Chondrocyte (in vitro differentiated cells): ENCODE measurements at regions not wholly inside any gene's neighbourhood (a gene's known extent, or its start where the extent isn't known, plus 50 kb on each side); places are given as distances from the start of the nearest gene placed in this dataset.

ENCODE experiments used
- DNase-seq: peaks from one replicate; pipeline ENCODE4 v3.0.0; 2021; ENCODE audit warnings: mixed read lengths, low spot score
- H3K27ac Mint-ChIP-seq: one replicate; pipeline ENCODE4 v1.8.0; 2021; ENCODE audit warnings: mild to moderate bottlenecking, moderate library complexity, mixed read lengths; ENCODE audit not compliant: unreplicated experiment
- H3K27me3 Mint-ChIP-seq: 2 replicates; pipeline ENCODE4 v1.8.0; 2021; ENCODE audit warnings: low read depth, mixed read lengths
- H3K36me3 Mint-ChIP-seq: 2 replicates; pipeline ENCODE4 v1.8.0; 2021; ENCODE audit warnings: low read depth, mixed read lengths
- H3K4me1 Mint-ChIP-seq: 2 replicates; pipeline ENCODE4 v1.8.0; 2021; ENCODE audit warnings: low read depth, mild to moderate bottlenecking, mixed read lengths
- H3K4me3 Mint-ChIP-seq: one replicate; pipeline ENCODE4 v1.8.0; 2021; ENCODE audit warnings: mild to moderate bottlenecking, moderate library complexity, mixed read lengths; ENCODE audit not compliant: unreplicated experiment
- H3K9me3 Mint-ChIP-seq: 2 replicates; pipeline ENCODE4 v1.8.0; 2021; ENCODE audit warnings: low read depth, mixed read lengths
- CTCF ChIP-seq: fragments of 200-600 bp; sonication (generic); IDR thresholded peaks from 2 replicates; pipeline ENCODE4 v1.5.0; 2021; ENCODE audit warnings: antibody characterized with exemption, mild to moderate bottlenecking, moderate library complexity

GRCh38 chr15:77804210-77804609 is 171.5 kb upstream of the LINGO1 start:
- H3K4me3 Mint-ChIP-seq, result no peak overlapping the region
- peaks cover 23% of the 10 kb centered on the region for H3K27me3 Mint-ChIP-seq
- H3K27ac Mint-ChIP-seq, result no peak overlapping the region
- H3K4me1 Mint-ChIP-seq, result peaks cover 5% of the 10 kb centered on the region
- TF ChIP-seq CTCF, result no peak
- no peaks in the 10 kb centered on the region for H3K9me3 Mint-ChIP-seq
- DNase-seq, result no peak
- H3K36me3 Mint-ChIP-seq, result peaks cover 2% of the 10 kb centered on the region

DNA sequence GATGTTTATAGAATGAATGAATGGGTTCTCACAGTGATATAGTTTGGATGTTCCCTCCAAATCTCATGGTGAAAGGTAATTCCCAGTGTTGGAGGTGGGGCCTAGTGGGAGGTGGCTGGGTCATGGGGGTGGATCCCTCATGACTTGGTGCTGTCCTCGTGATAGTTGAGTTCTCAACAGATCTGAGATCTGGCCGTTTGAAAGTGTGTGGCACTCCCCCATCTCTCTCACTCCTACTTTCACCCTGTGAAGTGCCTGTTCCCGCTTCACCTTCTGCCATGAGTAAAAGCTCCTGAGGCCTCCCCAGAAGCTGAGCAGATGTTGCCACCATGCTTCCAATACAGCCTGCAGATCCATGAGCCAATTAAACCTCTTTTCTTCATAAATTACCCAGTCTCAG is 170.8 kb upstream of the LINGO1 start:
- no peak for DNase-seq
- Mint-ChIP-seq H3K9me3 (no peaks in the 10 kb centered on the region), H3K27ac (no peak overlapping the region), H3K27me3 (peaks cover 23% of the 10 kb centered on the region), H3K36me3 (peaks cover 2% of the 10 kb centered on the region), H3K4me1 (peaks cover 5% of the 10 kb centered on the region), H3K4me3 (no peak overlapping the region)
- TF ChIP-seq CTCF, result no peak

DNA sequence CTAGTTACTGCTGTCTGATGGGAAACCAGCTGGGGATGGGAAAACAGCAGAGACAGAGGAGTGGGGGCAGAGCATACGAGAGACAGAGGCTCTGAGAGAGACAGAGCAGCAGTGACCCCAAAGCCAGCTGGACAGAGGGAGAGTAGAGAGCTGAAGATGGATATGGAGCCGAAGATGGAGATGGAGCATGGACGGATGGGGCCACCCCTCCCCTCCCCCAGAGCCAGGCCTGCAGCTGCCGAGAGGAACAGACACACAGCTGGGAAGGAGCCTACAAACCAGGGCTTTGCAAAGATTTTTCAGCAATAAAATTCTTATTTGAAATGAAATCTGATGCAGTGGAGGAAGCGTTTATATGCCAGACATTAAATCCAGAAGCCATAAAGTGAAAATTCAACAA is 167.6 kb upstream of the LINGO1 start:
- no peak for TF ChIP-seq CTCF
- H3K27ac Mint-ChIP-seq, result no peak overlapping the region
- H3K9me3 Mint-ChIP-seq, result no peaks in the 10 kb centered on the region
- no peaks in the 10 kb centered on the region for H3K4me1 Mint-ChIP-seq
- peaks cover 30% of the 10 kb centered on the region for H3K27me3 Mint-ChIP-seq
- H3K4me3 Mint-ChIP-seq, result no peak overlapping the region
- no peak for DNase-seq
- peaks cover 2% of the 10 kb centered on the region for H3K36me3 Mint-ChIP-seq

DNA sequence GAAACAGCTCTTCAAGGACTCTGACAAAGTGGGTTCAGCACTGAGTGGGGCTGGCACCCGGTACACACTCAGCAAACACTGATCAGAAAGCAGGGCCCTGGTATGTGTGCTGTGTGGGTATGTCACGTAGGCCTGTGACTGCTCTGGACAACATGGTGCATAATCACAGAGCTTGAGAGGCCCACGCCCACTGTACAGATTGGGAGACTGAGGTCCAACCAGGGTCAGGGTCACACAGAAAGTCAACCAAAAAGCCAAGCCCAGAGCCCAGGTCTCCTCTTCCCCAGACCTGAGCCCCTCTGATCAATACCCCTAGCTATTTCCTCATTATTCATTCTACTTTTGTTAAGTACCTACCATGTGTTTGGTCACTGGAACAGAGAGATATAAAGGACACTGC is 166.1 kb upstream of the LINGO1 start:
- Mint-ChIP-seq H3K9me3 (no peaks in the 10 kb centered on the region), H3K4me1 (no peaks in the 10 kb centered on the region), H3K27ac (no peak overlapping the region), H3K4me3 (no peak overlapping the region), H3K36me3 (peaks cover 2% of the 10 kb centered on the region), H3K27me3 (peaks cover 30% of the 10 kb centered on the region)
- TF ChIP-seq CTCF, result no peak
- DNase-seq, result no peak

GRCh38 chr15:77798151-77798835 is 165.6 kb upstream of the LINGO1 start:
- DNase-seq, result no peak
- Mint-ChIP-seq H3K9me3 (no peaks in the 10 kb centered on the region), H3K36me3 (peaks cover 2% of the 10 kb centered on the region), H3K4me1 (no peaks in the 10 kb centered on the region), H3K27ac (no peak overlapping the region), H3K4me3 (no peak overlapping the region), H3K27me3 (peaks cover 27% of the 10 kb centered on the region)
- no peak for TF ChIP-seq CTCF
